HG03139 (cell line): ENCODE measurements at regions not wholly inside any gene's neighbourhood (a gene's known extent, or its start where the extent isn't known, plus 50 kb on each side); places are given as distances from the start of the nearest gene placed in this dataset.
"Not testable (repeated sequence)": the region's sequence is repeated elsewhere in the genome, so short reads cannot be mapped to it uniquely, and the experiment has no call there.

Source experiments
- ATAC-seq: cut with Tn5 transposase; IDR thresholded peaks from one replicate; pipeline ENCODE4 v1.9.1; 2021; ENCODE audit not compliant: unreplicated experiment

DNA sequence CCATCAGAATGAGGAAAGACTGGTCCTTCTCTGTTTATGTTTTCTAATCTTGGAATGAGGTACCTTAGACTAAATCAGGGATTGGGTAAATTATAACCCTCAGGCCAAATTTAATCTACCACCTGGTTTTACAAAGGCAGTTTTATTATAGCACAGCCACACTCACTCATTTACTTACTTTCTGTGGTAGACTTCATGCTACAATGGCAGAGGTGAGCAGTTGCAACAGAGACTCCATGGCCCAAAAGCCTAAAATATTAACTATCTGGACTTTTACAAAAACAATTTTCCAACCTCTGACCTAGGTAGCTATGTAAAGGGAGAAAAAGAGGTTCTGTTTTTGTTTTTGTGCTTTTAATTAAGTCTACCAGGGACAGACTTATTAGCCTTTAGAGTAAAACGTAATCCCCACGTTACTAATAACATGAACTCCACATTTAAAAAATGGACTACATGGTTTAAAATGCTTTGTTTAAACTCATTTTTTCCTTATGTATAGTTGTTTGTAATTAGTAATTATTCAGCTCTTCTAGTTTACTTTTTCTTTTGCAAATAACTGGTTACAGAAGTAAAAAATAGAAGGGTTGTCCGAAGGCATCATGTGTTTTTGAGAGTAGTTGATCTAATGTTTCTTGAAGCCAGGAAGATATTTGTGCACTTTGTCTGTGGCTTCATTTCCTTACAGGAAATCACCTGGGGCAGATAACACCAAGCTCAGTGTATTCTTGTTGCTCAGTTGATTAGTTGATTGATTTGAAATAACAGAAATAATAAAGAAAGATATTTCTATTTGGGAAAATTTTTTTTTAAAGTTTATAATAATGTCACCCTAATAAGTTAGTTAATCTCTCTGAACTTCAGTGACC, 57.6 kb upstream of the ATP2B1 start:
- peak; percentile 62 for ATAC-seq

DNA sequence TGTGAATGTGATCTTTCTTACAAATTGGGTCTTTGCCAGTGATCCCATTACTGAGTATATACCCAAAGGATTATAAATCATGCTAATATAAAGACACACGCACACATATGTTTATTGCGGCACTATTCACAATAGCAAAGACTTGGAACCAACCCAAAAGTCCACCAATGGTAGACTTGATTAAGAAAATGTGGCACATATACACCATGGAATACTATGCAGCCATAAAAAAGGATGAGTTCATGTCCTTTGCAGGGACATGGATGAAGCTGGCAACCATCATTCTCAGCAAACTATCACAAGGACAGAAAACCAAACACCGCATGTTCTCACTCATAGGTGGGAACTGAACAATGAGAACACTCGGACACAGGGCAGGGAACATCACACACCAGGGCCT, 55.5 kb upstream of the ATP2B1 start:
- ATAC-seq: not testable (repeated sequence)

DNA sequence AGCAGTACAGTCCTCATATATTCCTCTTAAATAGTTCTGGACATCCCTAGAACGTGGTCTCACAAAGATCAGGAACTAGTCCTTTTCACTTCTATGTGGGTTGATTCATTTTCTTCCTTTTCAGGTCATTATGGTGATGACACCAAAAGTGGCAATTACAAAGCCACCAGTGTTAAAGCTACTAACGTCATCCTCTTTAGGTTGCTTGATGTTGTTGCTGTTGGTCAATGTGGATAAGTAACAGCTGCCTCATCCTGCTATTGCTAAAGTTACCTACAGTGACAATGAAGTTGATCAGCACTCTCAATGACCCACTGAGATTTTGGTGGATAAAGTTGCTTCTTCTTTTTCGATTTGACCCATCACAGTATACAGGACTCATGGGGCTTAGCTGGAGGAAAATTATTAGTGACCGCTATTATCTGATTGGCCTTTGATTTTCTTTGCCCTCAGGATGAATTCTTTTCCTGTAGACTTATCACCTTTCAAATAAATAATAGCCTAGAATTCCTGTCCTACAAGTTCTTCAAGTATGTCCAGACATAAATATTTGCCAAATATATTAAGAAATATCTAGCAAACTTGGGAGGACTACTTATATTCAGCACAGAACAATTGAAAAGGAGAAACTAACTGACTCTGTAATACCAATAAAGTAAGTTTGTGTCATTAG, 54.0 kb upstream of the ATP2B1 start:
- no peak for ATAC-seq

DNA sequence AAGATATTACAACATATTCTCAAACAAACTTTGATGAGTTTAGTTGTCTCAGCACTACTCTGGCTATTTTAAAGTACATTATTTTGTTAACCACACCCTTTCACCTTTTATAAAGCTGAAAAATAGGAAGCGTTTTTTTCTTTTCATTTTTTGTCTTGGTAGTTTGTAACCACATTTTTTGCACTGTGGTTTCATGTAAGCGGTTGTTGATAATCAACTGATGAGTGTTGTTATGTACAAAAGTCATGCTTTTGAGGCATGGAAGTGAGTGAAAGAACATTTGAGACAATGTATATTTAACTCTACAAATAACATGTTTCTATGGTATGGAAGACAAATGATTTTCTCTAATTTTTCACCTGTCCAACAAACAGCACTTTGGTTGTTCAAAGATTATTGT, 52.1 kb upstream of the ATP2B1 start:
- ATAC-seq: no peak
